OCI-LY1 (cell line): ENCODE measurements at regions not wholly inside any gene's neighbourhood (a gene's known extent, or its start where the extent isn't known, plus 50 kb on each side); places are given as distances from the start of the nearest gene placed in this dataset.

Source experiments
- H2AFZ ChIP-seq: fragments of 200-600 bp; sonication (generic), shearing (Covaris generic); 2 replicates; pipeline ENCODE4 v1.6.0; 2014; ENCODE audit warnings: antibody characterized with exemption, mild to moderate bottlenecking, low read length
- H3F3A ChIP-seq: fragments of 200-600 bp; sonication (generic), shearing (Covaris generic); 2 replicates; pipeline ENCODE4 v1.6.0; 2014; ENCODE audit warnings: mild to moderate bottlenecking, antibody characterized with exemption, low read length, moderate library complexity; ENCODE audit not compliant: insufficient read depth
- H3K27ac ChIP-seq: fragments of 200-600 bp; sonication (generic); 2 replicates; pipeline ENCODE4 v1.5.1; 2014; ENCODE audit warnings: low read length, mixed run types, mild to moderate bottlenecking, low read depth; ENCODE audit not compliant: poor library complexity, severe bottlenecking
- H3K27me3 ChIP-seq: fragments of 200-600 bp; sonication (generic); 2 replicates; pipeline ENCODE4 v1.6.0; 2014; ENCODE audit warnings: antibody characterized with exemption, mild to moderate bottlenecking, low read length, moderate library complexity; ENCODE audit not compliant: insufficient read depth
- H3K36me3 ChIP-seq: fragments of 200-600 bp; sonication (generic); 2 replicates; pipeline ENCODE4 v1.6.1; 2014; ENCODE audit warnings: mild to moderate bottlenecking, antibody characterized with exemption, low read length, moderate library complexity, mixed read lengths; ENCODE audit not compliant: insufficient read depth
- H3K4me1 ChIP-seq: fragments of 200-600 bp; sonication (generic); 2 replicates; pipeline ENCODE4 v1.5.1; 2014; ENCODE audit warnings: mild to moderate bottlenecking, low read length, moderate library complexity; ENCODE audit not compliant: insufficient read depth, severe bottlenecking
- H3K4me2 ChIP-seq: fragments of 200-600 bp; sonication (generic), shearing (Covaris generic); 2 replicates; pipeline ENCODE4 v1.6.1; 2014; ENCODE audit warnings: low read length
- H3K4me3 ChIP-seq: fragments of 200-600 bp; sonication (generic); 2 replicates; pipeline ENCODE4 v1.5.1; 2014; ENCODE audit warnings: low read length, low read depth, mild to moderate bottlenecking, mixed read lengths; ENCODE audit not compliant: poor library complexity, severe bottlenecking
- H3K79me2 ChIP-seq: fragments of 200-600 bp; shearing (Covaris generic); 2 replicates; pipeline ENCODE4 v1.6.1; 2016; ENCODE audit warnings: mixed run types, low read length, mixed read lengths; ENCODE audit not compliant: insufficient read depth
- H3K9ac ChIP-seq: fragments of 200-600 bp; sonication (generic), shearing (Covaris generic); 2 replicates; pipeline ENCODE4 v1.6.1; 2014; ENCODE audit warnings: mild to moderate bottlenecking, low read length, mixed read lengths
- H3K9me2 ChIP-seq: fragments of 200-600 bp; sonication (generic), shearing (Covaris generic); 2 replicates; pipeline ENCODE4 v1.6.1; 2014; ENCODE audit warnings: low read depth, mild to moderate bottlenecking, low read length, mixed read lengths
- H3K9me3 ChIP-seq: fragments of 200-600 bp; shearing (Covaris generic); 2 replicates; pipeline ENCODE4 v1.6.1; 2014; ENCODE audit warnings: low read length, mixed read lengths
- H4K20me1 ChIP-seq: fragments of 200-600 bp; sonication (generic), shearing (Covaris generic); 2 replicates; pipeline ENCODE4 v1.6.0; 2016; ENCODE audit warnings: mild to moderate bottlenecking, low read length; ENCODE audit not compliant: insufficient read depth
- CTCF ChIP-seq: fragments of 200-600 bp; sonication (generic), shearing (Covaris generic); IDR thresholded peaks from 2 replicates; pipeline ENCODE4 v1.5.1; 2017; ENCODE audit warnings: mild to moderate bottlenecking, antibody characterized with exemption, low read length, moderate library complexity, mixed read lengths
- EZH2 ChIP-seq: fragments of 200-600 bp; sonication (generic), shearing (Covaris generic); IDR thresholded peaks from 2 replicates; pipeline ENCODE4 v1.8.0; 2017; ENCODE audit warnings: borderline replicate concordance, mixed run types, mild to moderate bottlenecking, antibody characterized with exemption, low read length, moderate library complexity, mixed read lengths

- TF ChIP-seq CTCF: no peak
- TF ChIP-seq EZH2: no peak
- H3K9ac ChIP-seq: no peak overlapping the region
- H3K4me3 ChIP-seq: no peak overlapping the region
- H3K27me3 ChIP-seq: no peaks in the 10 kb centered on the region
- H3K79me2 ChIP-seq: no peaks in the 10 kb centered on the region
- no peaks in the 10 kb centered on the region for H3K9me3 ChIP-seq
- H3K9me2 ChIP-seq: no peaks in the 10 kb centered on the region
- no peak overlapping the region for H3K27ac ChIP-seq
- H3K4me1 ChIP-seq: no peaks in the 10 kb centered on the region
- no peak overlapping the region for H2AFZ ChIP-seq
- no peaks in the 10 kb centered on the region for H3K36me3 ChIP-seq
- H4K20me1 ChIP-seq: no peaks in the 10 kb centered on the region; the same call in 1 of the 2 replicates
- H3F3A ChIP-seq: no peaks in the 10 kb centered on the region
- H3K4me2 ChIP-seq: no peak overlapping the region
These were observed 389.9 kb upstream of the PCDH9 start for GRCh38 chr13:67619995-67620380.

- H3K9me3 ChIP-seq: no peaks in the 10 kb centered on the region
- no peak overlapping the region for H3K27ac ChIP-seq
- no peaks in the 10 kb centered on the region for H3K36me3 ChIP-seq
- H3K4me1 ChIP-seq: no peaks in the 10 kb centered on the region
- no peaks in the 10 kb centered on the region for H3K9me2 ChIP-seq
- no peaks in the 10 kb centered on the region for H3K79me2 ChIP-seq
- H4K20me1 ChIP-seq: no peaks in the 10 kb centered on the region; the same call in 1 of the 2 replicates
- no peak overlapping the region for H3K9ac ChIP-seq
- no peak overlapping the region for H3K4me3 ChIP-seq
- no peaks in the 10 kb centered on the region for H3K27me3 ChIP-seq
- no peak overlapping the region for H2AFZ ChIP-seq
- H3K4me2 ChIP-seq: no peak overlapping the region
- TF ChIP-seq CTCF: no peak
- no peak for TF ChIP-seq EZH2
- no peaks in the 10 kb centered on the region for H3F3A ChIP-seq
These were observed 389.3 kb upstream of the PCDH9 start for GRCh38 chr13:67619351-67619994.

GRCh38 chr13:67614579-67614978 lies 384.4 kb upstream of the PCDH9 start:
- H3K27ac ChIP-seq: no peak overlapping the region
- no peaks in the 10 kb centered on the region for H3K27me3 ChIP-seq
- no peak overlapping the region for H3K4me3 ChIP-seq
- H2AFZ ChIP-seq: no peak overlapping the region
- no peak for TF ChIP-seq EZH2
- TF ChIP-seq CTCF: no peak
- H3F3A ChIP-seq: no peaks in the 10 kb centered on the region
- H3K9me2 ChIP-seq: no peaks in the 10 kb centered on the region
- H3K9ac ChIP-seq: no peak overlapping the region
- no peaks in the 10 kb centered on the region for H3K9me3 ChIP-seq
- H3K4me2 ChIP-seq: no peak overlapping the region
- H3K4me1 ChIP-seq: no peaks in the 10 kb centered on the region
- no peaks in the 10 kb centered on the region for H3K36me3 ChIP-seq
- no peaks in the 10 kb centered on the region; the same call in 1 of the 2 replicates for H4K20me1 ChIP-seq
- H3K79me2 ChIP-seq: no peaks in the 10 kb centered on the region
